ENCODE measurements at regions not wholly inside any gene's neighbourhood (a gene's known extent, or its start where the extent isn't known, plus 50 kb on each side); places are given as distances from the start of the nearest gene placed in this dataset.

DNA sequence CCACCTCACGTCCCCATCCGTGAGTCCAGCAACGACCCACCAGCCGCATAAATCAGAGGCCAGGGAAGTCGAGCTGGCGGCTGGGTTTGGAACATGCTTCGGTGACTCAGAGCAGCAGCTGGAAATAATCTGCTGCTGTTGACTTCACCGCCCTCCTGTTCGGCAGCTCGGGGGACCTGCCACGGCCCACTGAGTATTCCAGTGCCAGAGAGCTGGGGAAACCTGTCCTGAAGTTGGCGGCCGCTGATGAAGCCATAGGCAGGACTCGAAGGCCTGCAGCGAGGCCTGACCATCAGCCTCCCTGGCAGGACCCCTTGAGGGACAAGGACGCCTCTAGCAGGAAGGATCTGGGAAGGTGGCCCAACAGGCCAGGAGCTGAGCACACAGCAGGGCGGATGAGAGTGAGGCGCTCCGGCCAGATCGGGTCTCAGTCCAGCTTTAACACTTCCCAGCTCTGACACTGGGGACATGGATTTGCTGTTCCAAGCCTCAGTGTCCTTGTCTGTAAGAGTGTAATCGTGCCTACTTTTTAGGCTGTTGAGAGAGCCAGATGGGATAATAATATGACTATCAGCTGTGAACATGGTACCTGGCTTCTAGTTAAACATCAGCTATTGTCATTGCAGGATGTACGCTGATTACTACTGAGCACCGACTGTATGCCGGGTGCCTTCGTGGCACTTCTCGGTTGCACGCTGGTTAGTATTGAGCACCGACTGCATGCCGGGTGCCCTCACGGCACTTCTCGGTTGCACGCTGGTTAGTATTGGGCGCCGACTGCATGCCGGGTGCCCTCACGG lies 50.4 kb upstream of the CIBAR2 start:
- DNase-seq, result peak; percentile 80
- ATAC-seq (ENCODE audit: poor library complexity), result peak; percentile 70
- intact Hi-C loops (cut with DNase I), result no loop called here

DNA sequence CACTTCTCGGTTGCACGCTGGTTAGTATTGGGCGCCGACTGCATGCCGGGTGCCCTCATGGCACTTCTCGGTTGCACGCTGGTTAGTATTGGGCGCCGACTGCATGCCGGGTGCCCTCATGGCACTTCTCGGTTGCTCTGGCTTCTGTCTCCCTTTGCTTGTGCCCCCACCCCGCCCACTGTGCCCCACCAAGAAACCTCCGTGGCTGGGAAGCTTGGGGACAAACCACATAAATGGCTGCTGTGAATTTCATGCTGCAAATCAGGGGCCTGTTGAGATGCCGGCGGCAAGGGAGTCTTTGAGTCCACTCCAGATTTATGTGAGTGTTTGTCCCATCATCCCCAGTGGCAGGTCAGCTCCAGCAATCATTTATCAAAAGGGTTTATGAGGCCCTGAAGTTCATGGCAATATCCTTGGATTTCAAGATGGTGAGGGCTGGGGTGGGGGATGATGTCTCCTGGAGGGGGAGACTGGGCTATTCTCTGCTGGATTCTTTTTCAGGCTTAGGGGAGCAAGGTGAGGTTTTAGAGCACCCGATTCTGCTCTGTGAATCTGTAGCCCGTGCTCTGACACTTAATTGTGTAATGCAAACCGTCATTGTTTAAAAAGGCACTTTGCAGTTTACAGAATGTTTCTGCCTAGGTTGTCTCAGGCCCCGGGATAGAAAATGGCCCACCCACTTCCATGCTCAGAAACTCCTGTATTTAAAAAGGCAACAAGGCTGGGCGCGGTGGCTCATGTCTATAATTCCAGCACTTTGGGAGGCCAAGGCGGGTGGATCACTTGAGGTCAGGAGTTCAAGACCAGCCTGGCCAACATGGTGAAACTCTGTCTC lies 51.2 kb upstream of the CIBAR2 start:
- DNase-seq, result no peak
- ATAC-seq (ENCODE audit: poor library complexity), result no peak
- intact Hi-C loops (cut with DNase I), result no loop called here

DNA sequence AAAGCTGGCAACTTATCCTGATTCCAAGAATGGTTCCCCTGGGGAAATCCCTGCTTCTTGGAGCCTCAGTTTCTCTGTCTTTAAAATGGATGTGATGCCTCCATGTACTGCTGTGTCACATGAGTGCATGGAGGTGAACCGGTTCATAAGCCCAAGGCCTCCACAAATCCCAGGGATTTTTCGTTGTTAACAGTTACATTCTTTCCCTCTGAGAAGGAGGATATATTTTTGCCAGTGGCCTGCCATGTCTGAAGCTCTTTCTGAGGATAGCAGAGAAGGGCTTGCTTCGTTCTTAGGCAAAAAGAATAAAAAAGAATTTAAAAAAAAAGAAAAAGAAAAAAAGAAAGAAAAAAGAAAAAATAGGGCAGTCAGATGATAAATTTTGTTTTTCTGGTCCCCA lies 52.2 kb upstream of the CIBAR2 start:
- no peak for DNase-seq
- intact Hi-C loops (cut with DNase I), result no loop called here
- ATAC-seq (ENCODE audit: poor library complexity), result no peak

DNA sequence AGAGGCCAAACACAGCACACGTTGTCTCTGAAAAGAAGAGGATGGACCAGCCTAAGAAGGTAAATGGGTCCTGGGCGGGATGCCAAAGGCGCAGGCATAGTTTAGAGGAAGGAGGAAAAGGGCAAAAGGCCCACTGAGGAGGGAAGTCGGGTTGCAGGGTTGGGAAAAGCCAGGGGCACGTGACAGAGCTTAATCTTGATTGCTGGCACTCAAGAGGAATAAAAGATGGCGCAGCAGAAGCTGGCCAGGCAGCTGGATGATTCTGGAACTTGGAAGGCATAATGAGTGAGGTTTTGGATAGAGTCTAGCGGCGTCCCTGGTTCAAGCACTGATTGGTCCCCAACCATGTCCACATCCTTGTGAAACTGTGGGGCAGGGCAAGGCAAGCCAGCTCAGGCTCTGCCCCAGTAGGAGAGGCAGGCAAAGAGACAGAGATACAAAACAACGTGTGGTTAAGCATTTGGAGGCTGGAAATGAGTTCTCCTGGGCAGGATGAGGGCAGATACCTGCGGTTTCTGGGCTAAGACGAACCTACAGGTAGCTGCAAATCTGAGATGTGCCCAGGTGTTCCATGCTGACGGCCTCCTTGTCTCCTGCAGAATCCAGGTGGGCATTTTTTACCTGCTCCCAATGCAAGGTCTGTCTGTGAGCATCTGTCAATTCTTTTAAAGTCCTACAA lies 52.7 kb upstream of the CIBAR2 start:
- DNase-seq (peak; percentile 70), ATAC-seq (ENCODE audit: poor library complexity) (no peak)
- intact Hi-C loops (cut with DNase I), result loop anchor here (5.0 kb wide), 1 partner anchor 33 kb away; no protein-coding TSS in a partner anchor

DNA sequence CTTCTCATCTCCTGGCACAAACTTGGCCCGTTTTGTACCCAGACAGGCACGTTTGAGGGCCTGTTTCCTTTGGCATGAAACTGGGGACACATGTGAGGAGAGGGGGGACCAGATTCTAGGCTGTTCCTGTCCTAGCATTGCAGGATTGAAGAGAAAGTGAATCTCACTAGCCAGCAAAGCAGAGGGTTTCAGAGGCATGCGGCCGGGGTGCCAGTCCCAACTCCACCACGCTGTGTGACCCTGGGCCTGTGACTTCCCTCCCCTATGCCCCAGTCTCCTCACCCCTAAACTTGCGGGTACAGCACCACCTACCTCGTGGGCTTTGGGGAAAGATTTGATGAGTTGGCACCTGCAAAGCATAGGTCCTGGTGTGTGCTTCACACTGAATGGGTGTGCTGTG lies 53.5 kb upstream of the CIBAR2 start:
- ATAC-seq (ENCODE audit: poor library complexity), result no peak
- DNase-seq, result no peak
- intact Hi-C loops (cut with DNase I), result loop anchor here (5.0 kb wide), 1 partner anchor 33 kb away; no protein-coding TSS in a partner anchor

DNA sequence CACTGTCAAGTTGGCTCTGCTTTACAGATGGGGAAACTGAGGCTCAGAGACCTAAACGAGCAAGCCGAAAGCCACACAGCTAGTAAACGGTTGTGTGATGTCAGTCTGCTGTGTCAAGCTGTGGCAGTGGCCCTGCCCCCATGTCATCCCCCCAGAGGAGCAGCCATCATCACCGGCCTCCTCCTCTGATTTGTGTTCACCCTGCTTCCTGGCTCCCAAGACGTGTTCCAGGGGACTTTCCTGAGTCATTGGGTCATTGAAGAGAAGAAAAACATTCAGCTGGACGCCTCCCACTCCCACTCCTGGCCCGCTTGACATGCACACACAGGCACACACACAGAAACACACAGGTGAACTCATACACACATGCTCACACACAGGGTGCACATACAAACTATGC lies 54.0 kb upstream of the CIBAR2 start:
- no peak for ATAC-seq (ENCODE audit: poor library complexity)
- intact Hi-C loops (cut with DNase I), result loop anchor here (5.0 kb wide), 1 partner anchor 34 kb away; no protein-coding TSS in a partner anchor
- peak; percentile 27 for DNase-seq

DNA sequence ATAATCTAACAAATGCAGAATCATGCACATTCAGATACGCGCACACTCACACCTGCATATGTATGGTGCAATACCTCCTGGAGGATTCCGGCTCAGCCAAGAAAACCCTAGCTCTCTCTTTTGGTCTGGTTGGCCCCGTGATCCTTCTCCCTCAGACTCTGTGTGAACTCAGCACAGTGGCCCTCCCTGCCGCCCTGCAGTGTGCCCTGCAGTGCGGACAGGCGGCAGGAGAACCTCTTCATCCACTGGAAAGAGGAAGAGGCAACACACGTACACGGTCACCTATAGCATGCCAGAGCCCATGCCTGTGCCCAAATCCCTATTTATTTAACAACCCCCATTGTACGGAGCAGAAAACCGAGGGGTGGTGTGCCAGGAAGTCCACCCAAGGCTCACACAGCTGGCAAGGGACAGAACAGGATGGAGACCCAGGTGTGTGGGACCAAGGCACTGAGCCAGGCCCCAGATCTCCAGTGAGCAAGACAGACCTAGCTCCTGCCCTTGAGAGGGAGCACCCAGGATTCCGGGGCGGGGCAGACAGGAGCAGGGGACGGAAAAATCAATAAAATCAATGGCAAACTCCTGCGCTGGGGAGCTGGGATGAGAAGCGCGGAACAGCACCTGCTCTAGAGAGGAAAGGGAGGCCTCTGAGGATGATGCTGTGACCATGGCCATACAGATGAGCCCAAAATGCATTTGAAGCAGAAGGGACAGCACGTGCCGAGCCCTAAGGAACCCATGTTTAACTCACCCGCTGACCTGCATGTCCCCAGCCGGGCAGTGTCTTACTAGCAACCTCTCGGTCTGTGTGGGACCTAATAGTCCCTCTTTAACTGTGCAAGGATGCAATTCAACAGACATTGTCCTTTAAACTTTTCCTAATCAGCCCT lies 54.7 kb upstream of the CIBAR2 start:
- DNase-seq (peak; percentile 37), ATAC-seq (ENCODE audit: poor library complexity) (no peak)
- intact Hi-C loops (cut with DNase I), result loop anchor here (5.0 kb wide), 1 partner anchor 35 kb away; no protein-coding TSS in a partner anchor

DNA sequence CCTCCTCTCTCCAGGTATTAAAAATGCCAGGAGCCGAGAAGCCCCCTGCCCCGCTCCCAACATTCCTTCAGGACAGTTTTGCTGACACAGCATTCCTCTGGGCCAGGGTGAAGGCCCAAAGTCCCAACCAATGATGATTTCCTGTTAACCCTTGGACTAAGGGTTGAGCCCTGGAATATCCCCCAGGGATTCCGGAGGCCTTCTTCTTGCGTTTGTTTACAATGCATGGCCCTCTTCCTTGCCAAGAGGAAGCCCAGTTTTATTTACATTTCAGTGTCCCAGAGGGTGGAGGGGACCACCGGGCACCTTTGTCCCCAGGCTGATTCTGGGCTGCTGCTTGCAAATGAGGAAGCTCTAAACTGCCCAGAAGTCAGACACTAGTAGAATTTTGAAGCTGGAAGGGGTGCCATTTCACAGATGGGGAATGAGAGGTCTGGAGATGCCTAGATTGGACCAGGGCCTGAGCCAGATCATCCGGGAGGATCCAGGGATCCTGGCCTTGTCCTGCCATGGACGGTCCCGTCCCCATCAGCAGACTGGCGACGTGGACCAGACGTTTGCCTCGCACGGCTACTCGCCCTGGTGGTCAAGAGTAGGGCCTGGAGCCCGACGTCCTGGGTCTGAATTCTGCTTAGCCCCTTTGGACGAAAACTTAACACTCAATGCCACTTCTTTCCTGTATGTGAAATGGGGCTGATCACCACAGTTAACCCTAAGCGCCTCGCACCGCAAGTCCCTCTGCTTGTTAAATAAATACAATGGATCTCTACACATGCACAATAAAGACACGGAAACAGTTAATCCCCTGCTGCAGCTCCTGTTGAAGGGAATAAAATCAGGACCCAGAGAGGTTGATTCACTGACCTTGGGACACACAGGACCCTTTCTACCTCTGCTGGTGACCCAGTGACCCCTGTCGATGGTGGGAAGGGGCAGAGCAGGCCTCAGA lies 55.6 kb upstream of the CIBAR2 start:
- ATAC-seq (ENCODE audit: poor library complexity), result no peak
- DNase-seq, result peak; percentile 39
- intact Hi-C loops (cut with DNase I), result loop anchor here (5.0 kb wide), 1 partner anchor 36 kb away; no protein-coding TSS in a partner anchor

DNA sequence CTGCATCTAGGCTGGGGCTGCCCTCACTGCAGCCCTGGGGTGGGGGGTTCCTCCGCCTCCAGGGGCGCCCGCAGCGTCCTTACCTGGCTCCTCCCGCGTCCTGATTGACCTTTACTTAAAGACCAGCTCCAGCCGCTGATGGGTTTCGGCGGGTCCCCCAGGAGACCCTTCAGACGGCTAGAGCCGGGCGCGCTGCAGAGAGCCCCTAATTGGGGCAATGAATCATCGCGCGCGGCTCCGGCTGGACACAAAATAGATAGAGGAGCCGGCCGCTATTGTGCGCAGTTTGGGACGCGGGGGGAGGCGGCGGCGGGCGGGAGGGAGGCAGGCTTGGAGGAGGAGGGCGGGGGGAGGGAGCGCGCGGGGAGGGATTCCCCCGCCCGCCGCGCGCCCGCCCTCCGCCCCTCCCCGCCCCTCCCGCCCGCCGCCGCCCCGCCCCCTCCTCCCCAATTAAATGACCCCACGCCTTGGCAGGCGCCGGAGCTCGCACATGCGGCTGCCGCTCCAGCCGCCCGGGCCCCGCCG lies 56.5 kb upstream of the CIBAR2 start:
- intact Hi-C loops (cut with DNase I), result loop anchor here (5.0 kb wide), 1 partner anchor 36 kb away; no protein-coding TSS in a partner anchor
- DNase-seq, result peak; percentile 80
- ATAC-seq (ENCODE audit: poor library complexity), result peak; percentile 39

DNA sequence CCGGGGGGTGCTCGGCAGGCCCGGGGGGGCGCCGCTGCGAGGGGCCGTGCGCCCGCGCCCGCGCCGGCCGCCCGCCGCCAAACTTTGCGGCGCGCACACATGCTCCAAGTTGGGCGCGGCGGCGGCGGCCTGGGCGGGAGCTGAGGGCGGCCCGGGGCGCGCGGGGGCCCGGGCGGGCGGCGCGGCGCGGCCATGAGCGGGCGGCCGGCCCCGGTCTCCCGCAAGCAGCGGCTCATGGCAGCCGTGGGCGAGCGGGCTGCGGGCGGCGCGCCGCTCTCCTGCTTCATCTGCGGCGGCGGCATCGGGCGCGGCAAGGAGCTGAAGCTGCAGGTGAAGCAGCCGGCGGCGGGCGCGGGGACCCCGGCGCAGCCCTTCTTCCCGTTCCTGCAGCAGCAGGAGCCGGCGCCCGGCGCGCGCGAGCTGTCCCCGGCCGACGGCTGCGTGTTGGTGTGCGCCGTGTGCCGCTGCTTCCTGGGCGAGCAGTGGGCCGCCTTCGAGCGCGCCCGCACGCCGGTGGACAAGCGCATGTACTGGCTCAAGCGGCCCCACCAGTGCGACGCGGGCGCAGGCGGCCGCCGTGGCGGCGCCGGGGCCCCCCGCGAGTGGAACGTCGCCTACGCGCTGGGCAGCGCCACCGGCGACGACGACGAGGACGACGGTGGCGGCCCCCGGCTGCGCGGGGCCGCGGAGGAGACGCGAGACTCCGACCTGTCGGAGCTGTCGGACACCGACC lies 57.2 kb upstream of the CIBAR2 start:
- peak; percentile 43 for DNase-seq
- ATAC-seq (ENCODE audit: poor library complexity), result peak; percentile 1
- intact Hi-C loops (cut with DNase I), result loop anchor here (5.0 kb wide), 1 partner anchor 37 kb away; no protein-coding TSS in a partner anchor

DNA sequence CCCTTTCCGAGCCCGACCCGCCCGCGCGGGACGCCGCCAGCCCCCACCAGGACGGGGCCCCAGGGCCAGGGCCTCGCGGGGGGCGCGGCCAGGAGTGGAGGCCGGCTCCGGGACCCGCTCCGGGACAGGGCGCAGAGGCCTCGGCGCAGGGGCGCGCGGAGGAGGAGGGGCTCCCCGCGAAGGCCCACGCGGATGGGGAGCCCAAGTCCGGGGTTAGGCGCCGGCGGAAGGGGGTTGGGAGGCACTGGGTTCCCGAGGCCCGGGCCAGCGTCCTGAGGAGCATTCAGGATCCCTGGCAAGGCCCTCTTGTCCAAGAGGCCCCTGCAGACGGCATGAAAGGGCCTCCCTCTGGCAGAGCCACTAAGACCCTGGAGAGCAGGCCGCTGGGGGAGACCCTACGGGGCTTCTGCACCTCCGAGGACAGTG lies 57.8 kb upstream of the CIBAR2 start:
- no peak for ATAC-seq (ENCODE audit: poor library complexity)
- intact Hi-C loops (cut with DNase I), result no loop called here
- DNase-seq, result peak; percentile 35

DNA sequence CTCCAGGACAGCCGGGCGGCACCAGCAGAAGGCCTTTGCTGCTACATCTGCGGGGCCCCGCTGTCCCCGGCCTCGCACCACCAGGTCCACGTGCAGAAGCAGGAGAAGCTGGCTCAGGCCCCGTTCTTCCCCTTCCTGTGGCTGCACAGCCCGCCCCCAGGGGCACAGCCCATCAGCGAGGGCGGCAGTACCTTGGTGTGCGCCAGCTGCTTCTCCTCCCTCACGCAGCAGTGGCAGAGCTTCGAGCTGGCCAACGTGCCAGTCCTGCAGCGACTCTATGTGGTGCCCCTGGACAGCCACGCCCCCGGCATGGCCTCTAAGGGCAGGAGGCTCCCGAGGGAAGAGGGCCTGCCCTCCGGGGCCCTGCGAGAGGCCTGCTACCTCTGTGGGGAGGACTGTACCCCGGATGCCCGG lies 58.3 kb upstream of the CIBAR2 start:
- intact Hi-C loops (cut with DNase I), result no loop called here
- peak; percentile 43 for DNase-seq

DNA sequence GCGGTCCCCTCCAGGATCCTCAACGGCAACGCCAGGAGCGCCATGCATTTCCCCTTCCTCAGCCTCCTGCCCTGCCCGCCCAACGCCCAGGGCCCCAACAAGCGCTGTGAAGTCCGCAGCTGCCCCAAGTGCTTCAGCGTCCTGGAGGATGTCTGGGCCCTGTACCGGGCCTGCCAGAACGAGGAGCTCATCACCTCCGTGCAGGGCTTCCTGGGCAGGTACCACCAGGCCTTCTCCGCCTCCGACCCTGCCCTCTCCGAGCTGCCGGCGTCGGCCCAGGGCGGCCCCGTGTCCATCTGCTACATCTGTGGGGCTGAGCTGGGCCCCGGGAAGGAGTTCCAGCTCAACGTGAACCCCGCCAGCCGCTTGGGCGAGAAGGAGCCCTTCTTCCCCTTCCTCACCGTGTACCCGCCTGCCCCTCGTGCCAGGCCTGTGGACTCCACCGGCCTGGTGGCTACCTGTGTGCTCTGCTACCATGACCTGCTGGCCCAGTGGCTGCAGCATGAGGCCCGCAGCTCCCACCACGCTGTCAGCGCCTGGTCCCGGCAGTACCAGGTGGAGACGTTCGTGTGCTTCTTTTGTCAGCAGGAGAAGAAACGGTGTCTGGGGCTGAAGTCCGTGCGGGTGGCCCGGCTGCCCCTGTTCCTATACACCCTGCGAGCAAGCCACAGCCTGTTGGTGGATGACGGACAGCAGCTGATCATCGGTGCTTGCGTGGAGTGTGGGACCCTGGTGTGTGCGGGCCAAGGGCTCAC lies 58.9 kb upstream of the CIBAR2 start:
- no peak for ATAC-seq (ENCODE audit: poor library complexity)
- intact Hi-C loops (cut with DNase I), result no loop called here
- peak; percentile 39 for DNase-seq

More for the DNA sequence above, 58.3 kb upstream of the CIBAR2 start:
- no peak for ATAC-seq (ENCODE audit: poor library complexity)

DNA sequence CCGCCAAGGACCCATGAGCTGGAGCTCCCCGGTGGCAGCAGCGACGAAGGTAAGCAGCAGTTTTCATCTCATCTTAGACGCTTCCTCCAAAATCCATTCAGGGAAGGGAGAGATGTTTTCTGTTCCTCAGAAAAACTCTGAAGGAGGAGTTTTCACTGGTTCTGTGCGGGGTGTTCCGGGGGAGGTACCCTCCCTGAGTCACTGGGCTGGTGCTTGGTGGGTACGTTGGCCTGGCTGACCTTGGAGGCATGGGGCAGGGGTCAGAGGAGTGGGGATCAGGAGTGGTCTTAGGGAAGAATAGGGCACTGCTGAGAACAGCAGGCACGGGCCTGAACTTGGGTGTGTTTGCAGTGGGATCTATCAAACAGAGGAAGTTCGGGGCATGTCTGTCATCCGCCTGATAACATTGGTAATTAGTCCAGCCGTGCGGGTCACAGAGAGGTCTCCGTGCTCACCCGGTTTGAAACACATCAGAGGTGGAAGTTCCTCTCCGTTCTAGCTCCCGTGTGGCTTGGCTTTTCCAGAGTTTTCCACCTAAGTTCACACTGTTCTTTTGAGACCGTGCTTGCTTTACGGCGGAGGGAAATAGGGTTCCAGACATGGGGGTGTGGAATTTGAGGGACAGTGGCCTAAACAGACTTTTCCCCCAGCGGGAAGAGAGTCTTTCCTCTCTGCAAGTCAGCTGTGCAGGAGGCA lies 59.6 kb upstream of the CIBAR2 start:
- intact Hi-C loops (cut with DNase I), result no loop called here
- DNase-seq (peak; percentile 44), ATAC-seq (ENCODE audit: poor library complexity) (no peak)
